K562 (cell line): ENCODE measurements at regions not wholly inside any gene's neighbourhood (a gene's known extent, or its start where the extent isn't known, plus 50 kb on each side); places are given as distances from the start of the nearest gene placed in this dataset.
"Not testable (repeated sequence)": the region's sequence is repeated elsewhere in the genome, so short reads cannot be mapped to it uniquely, and the experiment has no call there.

ENCODE experiments used
- CTCF ChIP-seq, 3 experiments: IDR thresholded peaks in 2 of 3; conservative IDR thresholded peaks in 1 of 3; 2 replicates each; pipeline ENCODE4 v1.5.1; 2011 to 2012; ENCODE audit warnings: low read length in 3 of 3, mild to moderate bottlenecking in 3 of 3, control low read depth in 2 of 3, improper control_type of control experiment in 1 of 3, inconsistent platforms in 1 of 3, low read depth in 1 of 3, mixed read lengths in 1 of 3, moderate library complexity in 1 of 3; ENCODE audit not compliant: insufficient read depth in 2 of 3
- MAX ChIP-seq: sonication (generic); formaldehyde crosslinking; IDR thresholded peaks from 2 replicates; pipeline ENCODE4 v1.9.0; 2022; ENCODE audit warnings: mild to moderate bottlenecking, missing genetic modification reagents
- NFIC ChIP-seq: fragments of 450-650 bp; IDR thresholded peaks from 2 replicates; pipeline ENCODE4 v1.6.1; 2017; ENCODE audit warnings: mild to moderate bottlenecking, inconsistent platforms
- PTBP1 ChIP-seq: fragments of 200-400 bp; formaldehyde crosslinking; IDR thresholded peaks from 2 replicates; pipeline ENCODE4 v1.6.1; 2017; ENCODE audit warnings: low read depth, low read length
- RFX7 ChIP-seq: fragments of 250-450 bp; sonication (Bioruptor Pico); IDR thresholded peaks from 2 replicates; pipeline ENCODE4 v1.5.1; 2021; ENCODE audit warnings: mild to moderate bottlenecking
- SPI1 ChIP-seq: IDR thresholded peaks from 2 replicates; pipeline ENCODE4 v1.6.1; 2011; ENCODE audit warnings: low read depth, low read length, control low read depth, borderline replicate concordance
- TAF1 ChIP-seq: IDR thresholded peaks from 2 replicates; pipeline ENCODE4 v1.6.1; 2011; ENCODE audit warnings: mild to moderate bottlenecking, low read length, moderate library complexity; ENCODE audit not compliant: insufficient read depth, control insufficient read depth, severe bottlenecking; ENCODE audit errors: extremely low read depth
- TAF9B ChIP-seq: fragments of 450-650 bp; IDR thresholded peaks from 2 replicates; pipeline ENCODE4 v1.6.1; 2018; ENCODE audit warnings: mild to moderate bottlenecking; ENCODE audit not compliant: partially characterized antibody
- ZNF609 ChIP-seq: sonication (generic); formaldehyde crosslinking; IDR thresholded peaks from 2 replicates; pipeline ENCODE4 v1.8.1; 2023; ENCODE audit warnings: missing genetic modification reagents, mild to moderate bottlenecking, borderline replicate concordance
- TF ChIP-seq, protein P1 (sequence below): fragments of 200-600 bp; sonication (generic); IDR thresholded peaks from one replicate; pipeline ENCODE4 v1.6.1; 2012; ENCODE audit warnings: mild to moderate bottlenecking, low read depth, low read length, inconsistent platforms

DNA sequence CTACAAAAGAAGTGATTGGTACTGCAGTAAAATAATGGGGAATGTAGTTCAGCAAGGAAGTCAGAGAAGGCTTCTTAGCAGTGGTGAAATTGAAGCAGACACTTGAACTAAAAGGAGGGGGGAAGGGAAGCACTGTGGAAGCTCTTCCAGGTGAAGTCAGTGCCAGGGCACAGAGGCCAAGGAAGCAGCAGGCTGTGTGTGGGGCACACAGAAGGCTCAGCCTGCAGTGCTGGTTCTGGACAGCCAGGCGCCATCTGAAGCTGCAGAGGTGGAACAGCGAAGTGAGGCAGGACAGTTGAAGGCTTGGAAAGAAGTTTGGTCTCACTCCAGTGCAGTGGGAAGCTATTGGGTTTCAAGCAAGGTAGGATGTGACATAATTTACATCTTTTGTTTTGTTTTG lies 64.2 kb downstream of the ARHGAP11B start:
- TF ChIP-seq MAX (CRISPR knock-in tag); TAF1; ZNF609 (CRISPR knock-in tag); TAF9B; NFIC; PTBP1; RFX7 (CRISPR knock-in tag); SPI1; CTCF (IDR thresholded peaks at IDR 0.05 in 2 of 3, conservative IDR thresholded peaks at IDR 0.05 in 1 of 3; ENCODE audit: insufficient read depth in 2 of 3, low read depth in 1 of 3, low read length in 3 of 3): not testable (repeated sequence)
- TF ChIP-seq, protein P1, sequence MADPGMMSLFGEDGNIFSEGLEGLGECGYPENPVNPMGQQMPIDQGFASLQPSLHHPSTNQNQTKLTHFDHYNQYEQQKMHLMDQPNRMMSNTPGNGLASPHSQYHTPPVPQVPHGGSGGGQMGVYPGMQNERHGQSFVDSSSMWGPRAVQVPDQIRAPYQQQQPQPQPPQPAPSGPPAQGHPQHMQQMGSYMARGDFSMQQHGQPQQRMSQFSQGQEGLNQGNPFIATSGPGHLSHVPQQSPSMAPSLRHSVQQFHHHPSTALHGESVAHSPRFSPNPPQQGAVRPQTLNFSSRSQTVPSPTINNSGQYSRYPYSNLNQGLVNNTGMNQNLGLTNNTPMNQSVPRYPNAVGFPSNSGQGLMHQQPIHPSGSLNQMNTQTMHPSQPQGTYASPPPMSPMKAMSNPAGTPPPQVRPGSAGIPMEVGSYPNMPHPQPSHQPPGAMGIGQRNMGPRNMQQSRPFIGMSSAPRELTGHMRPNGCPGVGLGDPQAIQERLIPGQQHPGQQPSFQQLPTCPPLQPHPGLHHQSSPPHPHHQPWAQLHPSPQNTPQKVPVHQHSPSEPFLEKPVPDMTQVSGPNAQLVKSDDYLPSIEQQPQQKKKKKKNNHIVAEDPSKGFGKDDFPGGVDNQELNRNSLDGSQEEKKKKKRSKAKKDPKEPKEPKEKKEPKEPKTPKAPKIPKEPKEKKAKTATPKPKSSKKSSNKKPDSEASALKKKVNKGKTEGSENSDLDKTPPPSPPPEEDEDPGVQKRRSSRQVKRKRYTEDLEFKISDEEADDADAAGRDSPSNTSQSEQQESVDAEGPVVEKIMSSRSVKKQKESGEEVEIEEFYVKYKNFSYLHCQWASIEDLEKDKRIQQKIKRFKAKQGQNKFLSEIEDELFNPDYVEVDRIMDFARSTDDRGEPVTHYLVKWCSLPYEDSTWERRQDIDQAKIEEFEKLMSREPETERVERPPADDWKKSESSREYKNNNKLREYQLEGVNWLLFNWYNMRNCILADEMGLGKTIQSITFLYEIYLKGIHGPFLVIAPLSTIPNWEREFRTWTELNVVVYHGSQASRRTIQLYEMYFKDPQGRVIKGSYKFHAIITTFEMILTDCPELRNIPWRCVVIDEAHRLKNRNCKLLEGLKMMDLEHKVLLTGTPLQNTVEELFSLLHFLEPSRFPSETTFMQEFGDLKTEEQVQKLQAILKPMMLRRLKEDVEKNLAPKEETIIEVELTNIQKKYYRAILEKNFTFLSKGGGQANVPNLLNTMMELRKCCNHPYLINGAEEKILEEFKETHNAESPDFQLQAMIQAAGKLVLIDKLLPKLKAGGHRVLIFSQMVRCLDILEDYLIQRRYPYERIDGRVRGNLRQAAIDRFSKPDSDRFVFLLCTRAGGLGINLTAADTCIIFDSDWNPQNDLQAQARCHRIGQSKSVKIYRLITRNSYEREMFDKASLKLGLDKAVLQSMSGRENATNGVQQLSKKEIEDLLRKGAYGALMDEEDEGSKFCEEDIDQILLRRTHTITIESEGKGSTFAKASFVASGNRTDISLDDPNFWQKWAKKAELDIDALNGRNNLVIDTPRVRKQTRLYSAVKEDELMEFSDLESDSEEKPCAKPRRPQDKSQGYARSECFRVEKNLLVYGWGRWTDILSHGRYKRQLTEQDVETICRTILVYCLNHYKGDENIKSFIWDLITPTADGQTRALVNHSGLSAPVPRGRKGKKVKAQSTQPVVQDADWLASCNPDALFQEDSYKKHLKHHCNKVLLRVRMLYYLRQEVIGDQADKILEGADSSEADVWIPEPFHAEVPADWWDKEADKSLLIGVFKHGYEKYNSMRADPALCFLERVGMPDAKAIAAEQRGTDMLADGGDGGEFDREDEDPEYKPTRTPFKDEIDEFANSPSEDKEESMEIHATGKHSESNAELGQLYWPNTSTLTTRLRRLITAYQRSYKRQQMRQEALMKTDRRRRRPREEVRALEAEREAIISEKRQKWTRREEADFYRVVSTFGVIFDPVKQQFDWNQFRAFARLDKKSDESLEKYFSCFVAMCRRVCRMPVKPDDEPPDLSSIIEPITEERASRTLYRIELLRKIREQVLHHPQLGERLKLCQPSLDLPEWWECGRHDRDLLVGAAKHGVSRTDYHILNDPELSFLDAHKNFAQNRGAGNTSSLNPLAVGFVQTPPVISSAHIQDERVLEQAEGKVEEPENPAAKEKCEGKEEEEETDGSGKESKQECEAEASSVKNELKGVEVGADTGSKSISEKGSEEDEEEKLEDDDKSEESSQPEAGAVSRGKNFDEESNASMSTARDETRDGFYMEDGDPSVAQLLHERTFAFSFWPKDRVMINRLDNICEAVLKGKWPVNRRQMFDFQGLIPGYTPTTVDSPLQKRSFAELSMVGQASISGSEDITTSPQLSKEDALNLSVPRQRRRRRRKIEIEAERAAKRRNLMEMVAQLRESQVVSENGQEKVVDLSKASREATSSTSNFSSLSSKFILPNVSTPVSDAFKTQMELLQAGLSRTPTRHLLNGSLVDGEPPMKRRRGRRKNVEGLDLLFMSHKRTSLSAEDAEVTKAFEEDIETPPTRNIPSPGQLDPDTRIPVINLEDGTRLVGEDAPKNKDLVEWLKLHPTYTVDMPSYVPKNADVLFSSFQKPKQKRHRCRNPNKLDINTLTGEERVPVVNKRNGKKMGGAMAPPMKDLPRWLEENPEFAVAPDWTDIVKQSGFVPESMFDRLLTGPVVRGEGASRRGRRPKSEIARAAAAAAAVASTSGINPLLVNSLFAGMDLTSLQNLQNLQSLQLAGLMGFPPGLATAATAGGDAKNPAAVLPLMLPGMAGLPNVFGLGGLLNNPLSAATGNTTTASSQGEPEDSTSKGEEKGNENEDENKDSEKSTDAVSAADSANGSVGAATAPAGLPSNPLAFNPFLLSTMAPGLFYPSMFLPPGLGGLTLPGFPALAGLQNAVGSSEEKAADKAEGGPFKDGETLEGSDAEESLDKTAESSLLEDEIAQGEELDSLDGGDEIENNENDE: not testable (repeated sequence)
